H1 (cell line): ENCODE measurements at regions not wholly inside any gene's neighbourhood (a gene's known extent, or its start where the extent isn't known, plus 50 kb on each side); places are given as distances from the start of the nearest gene placed in this dataset.

Experiments
- CHD7 ChIP-seq: fragments of 300-600 bp; sonication (generic); IDR thresholded peaks from 2 replicates; pipeline ENCODE4 v1.7.1; 2012; ENCODE audit warnings: low read length, moderate library complexity, mild to moderate bottlenecking, inconsistent platforms; ENCODE audit not compliant: insufficient replicate concordance
- KDM4A ChIP-seq: IDR thresholded peaks from one replicate; pipeline ENCODE4 v1.7.1; 2012; ENCODE audit warnings: low read depth, mild to moderate bottlenecking, moderate library complexity, low read length, inconsistent platforms; ENCODE audit not compliant: severe bottlenecking

- TF ChIP-seq CHD7 (no peak), KDM4A (no peak)
These were observed 245.5 kb upstream of the ECI2 start (continued) for GRCh38 chr6:4380881-4381281.
